GM18526 (cell line): ENCODE measurements at regions not wholly inside any gene's neighbourhood (a gene's known extent, or its start where the extent isn't known, plus 50 kb on each side); places are given as distances from the start of the nearest gene placed in this dataset.

Source experiments
- POLR2A ChIP-seq: IDR thresholded peaks from 3 replicates; pipeline ENCODE4 v1.6.1; 2011; ENCODE audit not compliant: insufficient read length; ENCODE audit errors: extremely low read depth

- no peak for TF ChIP-seq POLR2A
Measured at GRCh38 chr6:100212131-100212530, 218.1 kb upstream of the MCHR2 start.

- TF ChIP-seq POLR2A, result no peak
Measured at GRCh38 chr6:100210137-100211117, 216.4 kb upstream of the MCHR2 start.

- TF ChIP-seq POLR2A, result no peak
Measured at GRCh38 chr6:100209323-100210136, 215.5 kb upstream of the MCHR2 start.

- TF ChIP-seq POLR2A, result no peak
Measured at GRCh38 chr6:100203400-100203799, 209.4 kb upstream of the MCHR2 start.

- no peak for TF ChIP-seq POLR2A
Measured at GRCh38 chr6:100202417-100203194, 208.6 kb upstream of the MCHR2 start.

GRCh38 chr6:100194535-100194934 is 200.5 kb upstream of the MCHR2 start:
- TF ChIP-seq POLR2A, result no peak

- TF ChIP-seq POLR2A, result no peak
Measured at GRCh38 chr6:100188754-100189153, 194.7 kb upstream of the MCHR2 start.

- TF ChIP-seq POLR2A, result no peak
Measured at GRCh38 chr6:100186552-100186951, 192.5 kb upstream of the MCHR2 start.

- TF ChIP-seq POLR2A, result no peak
Measured at GRCh38 chr6:100185615-100186014, 191.6 kb upstream of the MCHR2 start.

GRCh38 chr6:100184473-100184872 is 190.4 kb upstream of the MCHR2 start:
- no peak for TF ChIP-seq POLR2A

GRCh38 chr6:100182313-100182712 is 188.3 kb upstream of the MCHR2 start:
- no peak for TF ChIP-seq POLR2A

- no peak for TF ChIP-seq POLR2A
Measured at GRCh38 chr6:100181309-100181708, 187.3 kb upstream of the MCHR2 start.

- no peak for TF ChIP-seq POLR2A
Measured at GRCh38 chr6:100179576-100179975, 185.6 kb upstream of the MCHR2 start.

- TF ChIP-seq POLR2A, result no peak
Measured at GRCh38 chr6:100177956-100178355, 183.9 kb upstream of the MCHR2 start.
